ENCODE measurements at regions not wholly inside any gene's neighbourhood (a gene's known extent, or its start where the extent isn't known, plus 50 kb on each side); places are given as distances from the start of the nearest gene placed in this dataset.

DNA sequence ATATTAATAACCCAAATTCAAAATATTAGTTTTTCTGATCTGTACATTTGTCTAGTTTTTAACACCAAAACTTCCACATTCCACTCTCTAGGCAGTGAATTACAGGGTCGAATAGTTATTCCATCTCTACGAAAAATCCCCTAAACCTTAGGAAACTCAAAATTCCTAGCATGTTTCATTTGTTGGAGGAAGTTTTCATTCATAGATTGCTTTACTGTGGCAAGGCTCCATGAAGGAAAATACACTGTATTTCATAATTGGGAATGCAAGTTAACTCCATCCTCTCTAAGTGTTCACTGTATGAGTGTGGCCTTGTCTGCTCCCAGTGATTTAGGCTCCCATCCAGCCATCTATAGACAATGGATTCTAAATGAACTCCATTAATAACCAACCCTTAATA is 296.1 kb downstream of the TENT5A start:
- in situ Hi-C loops (cut with MboI; ENCODE audit: low pct_unique_long_range_greater_than_20kb, low sequenced_read_pairs, unreplicated experiment), result no loop called here
- no peak for DNase-seq (ENCODE audit: low spot score)
- TF ChIP-seq, protein P1, sequence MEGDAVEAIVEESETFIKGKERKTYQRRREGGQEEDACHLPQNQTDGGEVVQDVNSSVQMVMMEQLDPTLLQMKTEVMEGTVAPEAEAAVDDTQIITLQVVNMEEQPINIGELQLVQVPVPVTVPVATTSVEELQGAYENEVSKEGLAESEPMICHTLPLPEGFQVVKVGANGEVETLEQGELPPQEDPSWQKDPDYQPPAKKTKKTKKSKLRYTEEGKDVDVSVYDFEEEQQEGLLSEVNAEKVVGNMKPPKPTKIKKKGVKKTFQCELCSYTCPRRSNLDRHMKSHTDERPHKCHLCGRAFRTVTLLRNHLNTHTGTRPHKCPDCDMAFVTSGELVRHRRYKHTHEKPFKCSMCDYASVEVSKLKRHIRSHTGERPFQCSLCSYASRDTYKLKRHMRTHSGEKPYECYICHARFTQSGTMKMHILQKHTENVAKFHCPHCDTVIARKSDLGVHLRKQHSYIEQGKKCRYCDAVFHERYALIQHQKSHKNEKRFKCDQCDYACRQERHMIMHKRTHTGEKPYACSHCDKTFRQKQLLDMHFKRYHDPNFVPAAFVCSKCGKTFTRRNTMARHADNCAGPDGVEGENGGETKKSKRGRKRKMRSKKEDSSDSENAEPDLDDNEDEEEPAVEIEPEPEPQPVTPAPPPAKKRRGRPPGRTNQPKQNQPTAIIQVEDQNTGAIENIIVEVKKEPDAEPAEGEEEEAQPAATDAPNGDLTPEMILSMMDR (IDR thresholded peaks at IDR 0.05; ENCODE audit: extremely low read depth, insufficient read depth, missing control alignments), result no peak

DNA sequence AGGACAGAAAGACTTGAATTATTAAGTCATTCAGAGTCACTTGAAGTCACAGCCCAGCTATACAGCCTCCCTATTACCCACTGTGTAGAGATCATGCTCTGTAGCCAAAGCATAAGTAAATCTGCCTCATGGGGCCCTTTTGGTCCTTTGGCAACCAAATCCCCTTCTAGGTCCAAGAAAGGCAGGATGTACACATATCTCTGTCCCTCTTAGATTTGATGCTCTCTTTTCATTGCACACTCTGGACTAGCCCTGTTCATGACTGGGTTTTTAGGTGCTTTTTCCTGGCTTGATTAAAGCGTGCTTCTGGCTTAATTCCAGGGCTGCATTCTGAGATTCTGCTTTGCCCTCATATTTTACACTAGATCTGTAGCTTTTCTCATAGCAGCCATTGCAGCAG is 296.8 kb downstream of the TENT5A start:
- TF ChIP-seq, protein P1 (IDR thresholded peaks at IDR 0.05; ENCODE audit: extremely low read depth, insufficient read depth, missing control alignments), result no peak
- in situ Hi-C loops (cut with MboI; ENCODE audit: low pct_unique_long_range_greater_than_20kb, low sequenced_read_pairs, unreplicated experiment), result no loop called here
- no peak for DNase-seq (ENCODE audit: low spot score)

DNA sequence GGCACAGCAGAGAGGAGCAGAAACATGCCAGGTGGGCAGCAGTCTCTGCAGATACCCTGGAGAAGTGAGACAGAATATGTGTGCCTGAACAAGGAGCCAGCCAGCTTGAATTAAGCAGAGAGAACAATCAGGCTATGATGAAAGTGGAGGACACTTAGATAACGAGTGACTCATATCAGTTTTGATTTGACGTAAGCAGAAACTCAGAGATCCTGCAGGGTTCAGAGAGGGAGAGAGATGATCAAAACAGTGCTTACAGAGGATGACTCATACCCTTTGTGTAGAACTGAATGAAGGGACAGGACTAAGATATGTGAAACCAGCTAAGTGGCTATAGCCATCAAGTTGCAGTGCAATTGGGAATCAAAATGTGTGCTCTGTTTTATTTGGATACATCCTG is 300.7 kb downstream of the TENT5A start:
- DNase-seq (ENCODE audit: low spot score), result peak; percentile 36
- in situ Hi-C loops (cut with MboI; ENCODE audit: low pct_unique_long_range_greater_than_20kb, low sequenced_read_pairs, unreplicated experiment), result no loop called here
- TF ChIP-seq, protein P1 (IDR thresholded peaks at IDR 0.05; ENCODE audit: extremely low read depth, insufficient read depth, missing control alignments), result no peak

DNA sequence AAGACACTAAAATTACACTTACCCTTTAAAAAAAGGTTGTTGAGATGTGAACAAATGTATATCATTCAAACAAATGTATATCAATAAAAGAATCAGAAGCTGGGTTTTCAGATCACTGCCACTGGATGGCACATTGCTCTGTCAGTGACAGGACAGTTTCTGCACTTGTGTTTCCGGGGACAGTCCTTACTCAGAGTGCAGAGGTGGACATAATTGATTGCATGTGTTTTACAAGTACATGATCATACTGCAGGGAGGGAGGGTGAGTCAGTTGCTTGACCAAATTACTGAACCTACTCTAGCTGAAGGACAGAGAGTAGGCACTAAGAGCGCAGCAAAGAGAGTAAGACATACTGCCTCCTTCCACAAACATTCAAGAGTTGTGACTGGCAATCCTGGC is 302.3 kb downstream of the TENT5A start:
- TF ChIP-seq, protein P1 (IDR thresholded peaks at IDR 0.05; ENCODE audit: extremely low read depth, insufficient read depth, missing control alignments), result no peak
- in situ Hi-C loops (cut with MboI; ENCODE audit: low pct_unique_long_range_greater_than_20kb, low sequenced_read_pairs, unreplicated experiment), result no loop called here
- DNase-seq (ENCODE audit: low spot score), result no peak

DNA sequence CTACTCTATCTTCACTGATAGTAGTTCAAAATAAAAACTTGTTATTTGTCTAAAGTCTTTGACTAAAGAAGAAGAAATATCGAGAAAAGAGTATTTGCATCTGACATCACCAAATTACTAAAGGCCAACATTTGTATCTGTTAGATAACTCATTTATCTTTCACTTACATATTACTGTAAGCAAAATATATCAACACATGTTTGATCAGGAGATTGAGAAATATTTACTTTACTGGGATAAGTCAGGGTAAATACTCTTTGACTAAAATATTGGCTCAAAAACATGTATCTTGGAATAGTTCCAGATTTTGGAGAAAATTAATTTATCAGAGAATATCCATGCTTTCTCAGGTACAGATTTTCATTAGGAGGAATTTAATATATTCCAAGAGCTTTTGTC is 306.0 kb downstream of the TENT5A start:
- in situ Hi-C loops (cut with MboI; ENCODE audit: low pct_unique_long_range_greater_than_20kb, low sequenced_read_pairs, unreplicated experiment), result no loop called here
- DNase-seq (ENCODE audit: low spot score), result no peak
- TF ChIP-seq, protein P1 (IDR thresholded peaks at IDR 0.05; ENCODE audit: extremely low read depth, insufficient read depth, missing control alignments), result no peak

DNA sequence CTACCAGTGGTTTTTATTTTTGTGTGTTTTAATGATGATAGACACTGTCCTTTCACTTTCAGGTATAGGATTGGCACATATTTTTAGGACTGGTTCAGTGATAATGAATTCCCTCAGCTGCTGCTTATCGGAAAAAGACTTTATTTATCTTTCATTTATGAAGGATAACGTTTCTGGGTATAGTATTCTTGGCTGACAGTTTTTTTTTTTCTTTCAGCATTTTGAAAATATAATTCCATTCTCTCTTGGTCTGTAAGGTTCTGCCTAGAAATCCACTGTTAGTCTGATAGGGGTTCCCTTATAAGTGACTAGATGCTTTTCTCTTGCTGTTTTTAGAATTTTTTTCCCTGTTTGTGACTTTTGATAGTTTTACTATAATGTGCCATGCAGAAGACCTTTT is 313.1 kb downstream of the TENT5A start:
- in situ Hi-C loops (cut with MboI; ENCODE audit: low pct_unique_long_range_greater_than_20kb, low sequenced_read_pairs, unreplicated experiment), result no loop called here
- TF ChIP-seq, protein P1 (IDR thresholded peaks at IDR 0.05; ENCODE audit: extremely low read depth, insufficient read depth, missing control alignments), result no peak
- DNase-seq (ENCODE audit: low spot score), result no peak

DNA sequence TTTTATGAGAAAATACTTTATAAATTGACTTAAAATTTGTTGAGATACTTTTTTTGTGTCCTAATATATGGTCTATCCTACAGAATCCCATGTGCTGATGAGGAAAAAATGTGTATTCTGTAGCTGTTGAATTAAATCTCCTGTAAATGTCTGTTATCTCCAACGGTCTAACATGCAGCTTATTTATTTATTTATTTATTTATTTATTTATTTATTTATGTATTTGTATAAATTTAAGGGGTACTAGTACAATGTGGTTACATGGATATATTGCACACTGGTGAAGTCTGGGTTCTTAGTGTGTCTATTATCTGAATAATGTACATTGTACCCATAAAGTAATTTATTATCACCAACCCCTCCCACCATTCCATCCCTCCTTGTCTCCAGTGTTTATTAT is 315.5 kb downstream of the TENT5A start:
- TF ChIP-seq, protein P1 (IDR thresholded peaks at IDR 0.05; ENCODE audit: extremely low read depth, insufficient read depth, missing control alignments), result no peak
- no peak for DNase-seq (ENCODE audit: low spot score)
- in situ Hi-C loops (cut with MboI; ENCODE audit: low pct_unique_long_range_greater_than_20kb, low sequenced_read_pairs, unreplicated experiment), result no loop called here

Measured in GM13977 (cell line).